CD14-positive monocyte (primary cell): ENCODE measurements at regions not wholly inside any gene's neighbourhood (a gene's known extent, or its start where the extent isn't known, plus 50 kb on each side); places are given as distances from the start of the nearest gene placed in this dataset.
A peak's percentile ranks its signal among the peaks of the same experiment; 100 is the strongest.

Experiments
- DNase-seq, 3 donors: peaks; one replicate each; pipeline ENCODE4 v3.0.0-alpha.2; 2011 to 2022
- H2AFZ ChIP-seq: 2 replicates; pipeline ENCODE4 v1.6.0; 2012; ENCODE audit warnings: mild to moderate bottlenecking, low read depth, low read length, inconsistent platforms; ENCODE audit not compliant: insufficient read depth, poor library complexity, severe bottlenecking
- H3K27ac ChIP-seq, 2 donors: 1 replicate in 1 of 2; 2 replicates in 1 of 2; pipeline ENCODE4 v1.5.1; 2012 to 2013; ENCODE audit warnings: low read length in 2 of 2, control low read depth in 1 of 2, inconsistent platforms in 1 of 2, low read depth in 1 of 2, mild to moderate bottlenecking in 1 of 2
- H3K27me3 ChIP-seq, 2 donors: one replicate each; pipeline versions ENCODE4 v1.6.0 to v1.6.1; 2011 to 2013; ENCODE audit warnings: low read length in 2 of 2; ENCODE audit not compliant: control insufficient read depth in 2 of 2, insufficient read depth in 2 of 2
- H3K36me3 ChIP-seq, 2 donors: replicated peaks in 1 of 2; 1 replicate in 1 of 2; 2 replicates in 1 of 2; pipeline versions ENCODE4 v1.5.1 to v1.6.1; 2012 to 2013; ENCODE audit warnings: low read length in 2 of 2, control low read depth in 1 of 2, inconsistent platforms in 1 of 2, mild to moderate bottlenecking in 1 of 2; ENCODE audit not compliant: insufficient read depth in 2 of 2, control insufficient read depth in 1 of 2
- H3K4me1 ChIP-seq, 2 donors: 1 replicate in 1 of 2; 2 replicates in 1 of 2; pipeline versions ENCODE4 v1.5.1 to v1.6.1; 2012 to 2013; ENCODE audit warnings: low read length in 2 of 2, control low read depth in 1 of 2, inconsistent platforms in 1 of 2, mild to moderate bottlenecking in 1 of 2, moderate library complexity in 1 of 2; ENCODE audit not compliant: insufficient read depth in 2 of 2, control insufficient read depth in 1 of 2
- H3K4me2 ChIP-seq: replicated peaks from 2 replicates; pipeline ENCODE3; 2012; ENCODE audit warnings: low read length, moderate library complexity, mild to moderate bottlenecking; ENCODE audit not compliant: poor library complexity, severe bottlenecking; ENCODE audit errors: extremely low read depth
- H3K4me3 ChIP-seq, 3 experiments: fragments of 200-600 bp in 1 of 3; sonication (generic) in 1 of 3; replicated peaks in 1 of 3; 1 replicate in 2 of 3; 2 replicates in 1 of 3; pipeline ENCODE4 v1.5.1; 2011 to 2013; ENCODE audit warnings: low read length in 3 of 3, mild to moderate bottlenecking in 3 of 3, control low read depth in 2 of 3, low read depth in 2 of 3, inconsistent platforms in 1 of 3, moderate library complexity in 1 of 3
- H3K79me2 ChIP-seq: 2 replicates; pipeline ENCODE4 v1.6.0; 2012; ENCODE audit warnings: mild to moderate bottlenecking, control low read depth, inconsistent platforms, low read length, moderate library complexity; ENCODE audit not compliant: insufficient read depth
- H3K9ac ChIP-seq: 2 replicates; pipeline ENCODE4 v1.6.0; 2017; ENCODE audit warnings: low read length, mild to moderate bottlenecking; ENCODE audit not compliant: insufficient read depth, poor library complexity, severe bottlenecking
- H3K9me3 ChIP-seq, 2 donors: replicated peaks in 1 of 2; 1 replicate in 1 of 2; 2 replicates in 1 of 2; pipeline versions ENCODE4 v1.5.1 to v1.6.1; 2012 to 2013; ENCODE audit warnings: low read length in 2 of 2, control low read depth in 1 of 2; ENCODE audit not compliant: control insufficient read depth in 1 of 2, insufficient read depth in 1 of 2
- H4K20me1 ChIP-seq: 2 replicates; pipeline ENCODE4 v1.6.0; 2012; ENCODE audit warnings: mild to moderate bottlenecking, low read length, control low read depth, moderate library complexity; ENCODE audit not compliant: insufficient read depth
- H3K27ac Mint-ChIP-seq, 7 donors: one replicate each; pipeline ENCODE4 v1.8.0; 2020; ENCODE audit warnings: mild to moderate bottlenecking in 7 of 7, mixed read lengths in 7 of 7, moderate library complexity in 6 of 7, inconsistent platforms in 2 of 7
- H3K27me3 Mint-ChIP-seq, 3 donors: one replicate each; pipeline ENCODE4 v1.8.0; 2021 to 2022; ENCODE audit warnings: low read depth in 3 of 3, mild to moderate bottlenecking in 3 of 3, mixed read lengths in 3 of 3, moderate library complexity in 3 of 3, inconsistent platforms in 1 of 3
- H3K36me3 Mint-ChIP-seq, 2 donors: one replicate each; pipeline ENCODE4 v1.8.0; 2020; ENCODE audit warnings: mixed read lengths in 2 of 2, inconsistent platforms in 1 of 2, mild to moderate bottlenecking in 1 of 2
- H3K4me1 Mint-ChIP-seq: one replicate; pipeline ENCODE4 v1.8.0; 2020; ENCODE audit warnings: mild to moderate bottlenecking, mixed read lengths
- H3K4me3 Mint-ChIP-seq, 2 donors: one replicate each; pipeline ENCODE4 v1.8.0; 2020; ENCODE audit warnings: mild to moderate bottlenecking in 2 of 2, mixed read lengths in 2 of 2, moderate library complexity in 1 of 2
- H3K9me3 Mint-ChIP-seq, 7 donors: one replicate each; pipeline ENCODE4 v1.8.0; 2020 to 2022; ENCODE audit warnings: mixed read lengths in 7 of 7, mild to moderate bottlenecking in 6 of 7, moderate library complexity in 6 of 7, inconsistent platforms in 2 of 7
- WGBS: methylation state at CpG from one replicate; pipeline ENCODE4 v1.1.5; 2013; ENCODE audit warnings: missing lambda C conversion rate; ENCODE audit not compliant: insufficient coverage; 5-methylcytosine and 5-hydroxymethylcytosine counted together
- intact Hi-C, 2 donors: fragments of 100-400 bp; cut with micrococcal nuclease; formaldehyde crosslinking; loops; one replicate each; pipeline versions ENCODE4 v1.15.0 to v1.15.1; 2023
- TF ChIP-seq, protein P1 (sequence below): fragments of 200-600 bp; IDR thresholded peaks from one replicate; pipeline ENCODE4 v1.8.0; 2022; ENCODE audit warnings: antibody characterized with exemption, mild to moderate bottlenecking

DNA sequence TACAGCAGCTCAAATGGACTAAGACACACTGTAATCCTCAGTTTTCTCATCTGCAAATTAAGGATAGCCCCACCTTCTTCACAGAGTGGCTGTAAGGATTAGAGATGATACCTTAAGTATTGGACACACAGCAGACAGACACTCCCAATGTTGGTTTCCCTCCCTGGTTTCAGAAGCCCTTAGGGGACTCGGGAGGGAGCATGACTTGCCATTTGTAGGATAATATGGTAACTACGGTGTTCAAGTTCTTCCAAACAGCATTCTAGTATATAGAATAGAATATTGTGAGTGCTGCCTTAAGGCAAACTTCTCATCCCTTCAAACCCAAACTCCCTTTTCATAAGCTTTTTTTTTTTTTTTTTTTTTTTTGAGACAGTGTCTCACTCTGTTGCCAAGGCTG lies 101.9 kb downstream of the COPRS start:
- intact Hi-C loops, result no loop called here
- no peak overlapping the region for H3K27ac ChIP-seq
- Mint-ChIP-seq H3K4me3 (no peak overlapping the region), H3K27ac (peak overlapping the region in 1 of 7 donors; percentile 63), H3K27me3 (peaks cover 0 to 5% (median 1%) of the 10 kb centered on the region in 3 donors), H3K9me3 (peaks cover 0 to 5% (median 2%) of the 10 kb centered on the region in 7 donors), H3K4me1 (peaks cover 5% of the 10 kb centered on the region), H3K36me3 (no peaks in the 10 kb centered on the region)
- no peak overlapping the region for H3K4me2 ChIP-seq
- no peak overlapping the region for H3K9ac ChIP-seq
- no CpG with 5 or more reads among the region's 2 CpGs for WGBS
- H3K27me3 ChIP-seq, result no peaks in the 10 kb centered on the region
- H3K79me2 ChIP-seq, result no peaks in the 10 kb centered on the region
- H2AFZ ChIP-seq, result no peak overlapping the region
- TF ChIP-seq, protein P1, sequence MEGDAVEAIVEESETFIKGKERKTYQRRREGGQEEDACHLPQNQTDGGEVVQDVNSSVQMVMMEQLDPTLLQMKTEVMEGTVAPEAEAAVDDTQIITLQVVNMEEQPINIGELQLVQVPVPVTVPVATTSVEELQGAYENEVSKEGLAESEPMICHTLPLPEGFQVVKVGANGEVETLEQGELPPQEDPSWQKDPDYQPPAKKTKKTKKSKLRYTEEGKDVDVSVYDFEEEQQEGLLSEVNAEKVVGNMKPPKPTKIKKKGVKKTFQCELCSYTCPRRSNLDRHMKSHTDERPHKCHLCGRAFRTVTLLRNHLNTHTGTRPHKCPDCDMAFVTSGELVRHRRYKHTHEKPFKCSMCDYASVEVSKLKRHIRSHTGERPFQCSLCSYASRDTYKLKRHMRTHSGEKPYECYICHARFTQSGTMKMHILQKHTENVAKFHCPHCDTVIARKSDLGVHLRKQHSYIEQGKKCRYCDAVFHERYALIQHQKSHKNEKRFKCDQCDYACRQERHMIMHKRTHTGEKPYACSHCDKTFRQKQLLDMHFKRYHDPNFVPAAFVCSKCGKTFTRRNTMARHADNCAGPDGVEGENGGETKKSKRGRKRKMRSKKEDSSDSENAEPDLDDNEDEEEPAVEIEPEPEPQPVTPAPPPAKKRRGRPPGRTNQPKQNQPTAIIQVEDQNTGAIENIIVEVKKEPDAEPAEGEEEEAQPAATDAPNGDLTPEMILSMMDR, result no peak
- peaks cover 0 to under 1% of the 10 kb centered on the region in 2 donors for H3K9me3 ChIP-seq
- peaks cover 9 to 12% of the 10 kb centered on the region in 2 donors for H3K4me1 ChIP-seq
- H3K4me3 ChIP-seq, result no peak overlapping the region
- H4K20me1 ChIP-seq, result no peaks in the 10 kb centered on the region
- H3K36me3 ChIP-seq, result no peaks in the 10 kb centered on the region
- DNase-seq, result no peak

DNA sequence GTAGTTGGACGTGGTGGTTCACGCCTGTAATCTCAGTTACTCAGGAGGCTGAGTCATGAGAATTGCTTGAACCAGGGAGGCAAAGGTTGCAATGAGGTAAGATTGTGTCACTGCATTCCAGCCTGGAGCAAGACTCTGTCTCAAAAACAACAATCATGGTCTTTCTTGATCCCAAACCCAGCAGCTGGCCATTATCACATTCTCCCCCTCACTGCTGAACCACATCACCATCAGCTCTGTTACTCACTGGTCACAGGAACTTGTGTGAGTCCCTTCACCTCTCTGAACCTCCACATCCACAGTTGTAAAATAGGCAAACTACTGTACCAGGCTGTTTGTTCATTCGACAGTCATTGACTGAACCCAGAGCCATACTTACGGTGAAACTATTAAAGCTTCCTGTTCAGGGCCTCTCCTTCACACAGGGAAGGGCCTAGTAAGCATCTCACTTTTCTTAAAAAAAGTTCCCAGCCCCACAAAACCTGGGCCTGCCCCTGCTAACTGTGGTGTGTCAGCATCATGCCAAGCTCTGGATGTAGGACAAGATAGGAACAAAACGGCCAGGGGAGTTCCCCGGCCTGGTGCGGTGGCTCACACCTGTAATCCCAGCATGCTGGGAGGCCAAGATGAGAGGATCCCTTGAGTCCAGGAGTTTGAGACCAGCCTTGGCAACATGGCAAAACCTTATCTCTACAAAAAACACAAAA lies 104.7 kb downstream of the COPRS start:
- Mint-ChIP-seq H3K27ac (peak overlapping the region in 1 of 7 donors; percentile 21), H3K4me3 (no peak overlapping the region)

More for the DNA sequence above, 104.7 kb downstream of the COPRS start:
- H3K4me2 ChIP-seq, result no peak overlapping the region
- no peaks in the 10 kb centered on the region for H3K4me1 ChIP-seq
- Mint-ChIP-seq H3K9me3 (peaks cover 0 to 2% (median 0%) of the 10 kb centered on the region in 7 donors), H3K36me3 (no peaks in the 10 kb centered on the region), H3K4me1 (no peaks in the 10 kb centered on the region), H3K27me3 (peaks cover 0 to 9% (median 0%) of the 10 kb centered on the region in 3 donors)
- no peak for DNase-seq
- no peaks in the 10 kb centered on the region for H3K36me3 ChIP-seq
- 96% methylated on average over 5 of the region's 7 CpGs for WGBS
- H3K9me3 ChIP-seq, result no peaks in the 10 kb centered on the region
- no peak overlapping the region for H2AFZ ChIP-seq
- H3K79me2 ChIP-seq, result no peaks in the 10 kb centered on the region
- no peaks in the 10 kb centered on the region for H4K20me1 ChIP-seq
- no peak overlapping the region for H3K4me3 ChIP-seq
- H3K27me3 ChIP-seq, result no peaks in the 10 kb centered on the region
- no peak overlapping the region for H3K27ac ChIP-seq
- H3K9ac ChIP-seq, result no peak overlapping the region
- TF ChIP-seq, protein P1, result no peak
- intact Hi-C loops, result no loop called here
